Small intestine (tissue), 7 donors: ENCODE measurements at regions not wholly inside any gene's neighbourhood (a gene's known extent, or its start where the extent isn't known, plus 50 kb on each side); places are given as distances from the start of the nearest gene placed in this dataset.

Experiments used
- DNase-seq, 2 donors: peaks; one replicate each; pipeline versions ENCODE4 v3.0.0 to v3.0.0-alpha.2; 2013
- FAIRE-seq: peaks from 2 replicates; lab custom pipeline; 2012; peaks lifted over from hg19 to GRCh38; lab: Jason Lieb, UNC
- H3K27ac ChIP-seq, 3 donors: one replicate each; pipeline ENCODE4 v1.5.1; 2013; ENCODE audit warnings: low read length in 2 of 3, mild to moderate bottlenecking in 2 of 3, control low read depth in 1 of 3, inconsistent platforms in 1 of 3, low read depth in 1 of 3, moderate library complexity in 1 of 3
- H3K27me3 ChIP-seq, 3 donors: one replicate each; pipeline ENCODE4 v1.6.1; 2013; ENCODE audit warnings: low read length in 3 of 3, inconsistent platforms in 1 of 3; ENCODE audit not compliant: control insufficient read depth in 3 of 3, insufficient read depth in 3 of 3
- H3K36me3 ChIP-seq, 3 donors: one replicate each; pipeline ENCODE4 v1.6.1; 2013; ENCODE audit warnings: low read length in 3 of 3, inconsistent platforms in 1 of 3, low read depth in 1 of 3, mild to moderate bottlenecking in 1 of 3, moderate library complexity in 1 of 3; ENCODE audit not compliant: control insufficient read depth in 3 of 3, insufficient read depth in 2 of 3
- H3K4me1 ChIP-seq, 3 donors: one replicate each; pipeline ENCODE4 v1.6.1; 2013; ENCODE audit warnings: low read length in 2 of 3, inconsistent platforms in 1 of 3, low read depth in 1 of 3, mild to moderate bottlenecking in 1 of 3, moderate library complexity in 1 of 3; ENCODE audit not compliant: control insufficient read depth in 3 of 3, insufficient read depth in 2 of 3
- H3K4me3 ChIP-seq, 3 donors: one replicate each; pipeline ENCODE4 v1.5.1; 2013; ENCODE audit warnings: low read length in 3 of 3, control low read depth in 1 of 3, inconsistent platforms in 1 of 3, low read depth in 1 of 3, mild to moderate bottlenecking in 1 of 3, moderate library complexity in 1 of 3
- H3K9me3 ChIP-seq, 2 donors: one replicate each; pipeline ENCODE4 v1.6.1; 2013; ENCODE audit warnings: low read depth in 1 of 2, low read length in 1 of 2; ENCODE audit not compliant: control insufficient read depth in 2 of 2, insufficient read depth in 1 of 2
- WGBS, 3 donors: extraction: QIAGEN DNeasy Blood & Tissue Kit; methylation state at CpG; one replicate each; pipeline ENCODE4 v1.1.7; 2013; 5-methylcytosine and 5-hydroxymethylcytosine counted together
- donor health status: healthy with polysubstance abuse.
- donor health status: control.
- donor health status: control.
- donor health status: Bipolar disorder and iron deficiency.
- donor health status: healthy.

DNA sequence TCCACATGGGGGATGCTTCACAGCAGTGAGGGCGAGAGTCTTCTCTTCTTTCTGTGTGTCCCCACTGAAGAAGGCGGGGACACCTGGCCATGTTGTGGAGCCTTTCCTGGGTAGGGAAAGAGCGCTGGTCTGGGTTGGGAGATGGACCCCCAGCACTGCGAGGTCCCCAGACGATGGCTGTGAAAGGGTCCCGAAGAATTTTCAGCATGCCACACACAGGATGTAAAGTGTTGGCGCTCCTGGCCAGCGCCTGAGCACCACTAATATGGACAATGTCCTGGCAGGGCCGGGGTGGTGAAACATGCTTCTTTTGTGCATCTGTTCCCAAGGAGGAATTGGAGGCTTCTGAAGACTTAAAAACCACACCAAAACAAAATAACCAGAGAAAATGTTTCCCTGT lies 77.2 kb downstream of the GLI2 start:
- FAIRE-seq (no peak), DNase-seq (no peak)
- Histone ChIP-seq H3K27me3 (peaks cover 0 to 6% (median 0%) of the 10 kb centered on the region in 3 donors), H3K4me1 (no peaks in the 10 kb centered on the region), H3K4me3 (no peak overlapping the region), H3K27ac (no peak overlapping the region), H3K9me3 (no peaks in the 10 kb centered on the region), H3K36me3 (peaks cover 0 to 4% (median 0%) of the 10 kb centered on the region in 3 donors)
- WGBS, 3 donors: 79 to 95% (median 87%) methylated on average over 9 of the region's 9 CpGs

DNA sequence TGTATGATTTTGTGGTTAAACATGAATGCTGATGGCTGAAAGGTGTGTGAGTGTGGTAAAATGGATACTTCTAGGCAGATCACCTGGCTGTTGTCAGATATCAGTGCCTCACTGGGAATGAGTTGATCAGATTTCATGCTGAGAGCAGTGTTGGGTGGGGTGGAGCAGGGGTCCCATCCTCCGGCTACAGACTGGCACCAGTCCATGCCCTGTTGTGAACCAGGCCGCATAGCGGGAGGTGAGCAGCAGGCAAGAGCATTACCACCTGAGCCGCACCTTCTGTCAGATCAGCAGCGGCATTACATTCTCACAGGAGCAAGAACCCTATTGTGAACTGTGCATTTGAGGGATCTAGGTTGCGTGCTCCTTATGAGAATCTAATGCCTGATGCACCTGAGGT lies 78.7 kb downstream of the GLI2 start:
- DNase-seq (no peak), FAIRE-seq (no peak)
- H3K36me3 ChIP-seq: peaks cover 0 to 2% (median 0%) of the 10 kb centered on the region in 3 donors
- H3K27ac ChIP-seq: no peak overlapping the region
- WGBS, 3 donors: 79 to 94% (median 92%) methylated on average over 6 of the region's 6 CpGs
- no peaks in the 10 kb centered on the region for H3K9me3 ChIP-seq
- no peaks in the 10 kb centered on the region for H3K4me1 ChIP-seq
- H3K27me3 ChIP-seq: peaks cover 0 to 6% (median 0%) of the 10 kb centered on the region in 3 donors
- no peak overlapping the region for H3K4me3 ChIP-seq

DNA sequence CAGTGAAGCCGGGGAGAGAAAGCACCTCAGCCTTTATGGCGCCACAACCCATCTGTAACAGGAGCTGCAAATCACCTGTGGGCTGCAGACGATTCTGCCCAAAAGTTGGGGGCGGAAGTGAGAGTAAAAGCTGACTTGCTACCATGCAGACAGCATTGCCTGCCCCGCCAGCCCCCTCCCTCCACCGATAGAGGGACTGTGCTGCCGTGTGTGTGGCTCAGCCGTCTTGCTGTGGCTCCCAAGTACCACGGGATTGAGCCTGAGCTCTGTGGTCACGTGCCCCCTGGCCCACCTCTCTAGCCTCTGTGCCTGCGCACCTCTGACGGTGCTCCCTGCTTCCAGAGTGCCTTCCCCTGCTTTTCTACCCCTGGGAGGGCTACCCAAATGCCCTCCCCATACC lies 79.6 kb downstream of the GLI2 start:
- H3K9me3 ChIP-seq: no peaks in the 10 kb centered on the region
- WGBS, 3 donors: 69 to 86% (median 72%) methylated on average over 10 to 12 of the region's 12 CpGs
- H3K36me3 ChIP-seq: peaks cover 0 to 2% (median 0%) of the 10 kb centered on the region in 3 donors
- FAIRE-seq (no peak), DNase-seq (no peak)
- peaks cover 0 to 5% (median 0%) of the 10 kb centered on the region in 3 donors for H3K27me3 ChIP-seq
- H3K4me3 ChIP-seq: no peak overlapping the region
- H3K4me1 ChIP-seq: peaks cover 0 to 9% (median 0%) of the 10 kb centered on the region in 3 donors
- no peak overlapping the region for H3K27ac ChIP-seq

DNA sequence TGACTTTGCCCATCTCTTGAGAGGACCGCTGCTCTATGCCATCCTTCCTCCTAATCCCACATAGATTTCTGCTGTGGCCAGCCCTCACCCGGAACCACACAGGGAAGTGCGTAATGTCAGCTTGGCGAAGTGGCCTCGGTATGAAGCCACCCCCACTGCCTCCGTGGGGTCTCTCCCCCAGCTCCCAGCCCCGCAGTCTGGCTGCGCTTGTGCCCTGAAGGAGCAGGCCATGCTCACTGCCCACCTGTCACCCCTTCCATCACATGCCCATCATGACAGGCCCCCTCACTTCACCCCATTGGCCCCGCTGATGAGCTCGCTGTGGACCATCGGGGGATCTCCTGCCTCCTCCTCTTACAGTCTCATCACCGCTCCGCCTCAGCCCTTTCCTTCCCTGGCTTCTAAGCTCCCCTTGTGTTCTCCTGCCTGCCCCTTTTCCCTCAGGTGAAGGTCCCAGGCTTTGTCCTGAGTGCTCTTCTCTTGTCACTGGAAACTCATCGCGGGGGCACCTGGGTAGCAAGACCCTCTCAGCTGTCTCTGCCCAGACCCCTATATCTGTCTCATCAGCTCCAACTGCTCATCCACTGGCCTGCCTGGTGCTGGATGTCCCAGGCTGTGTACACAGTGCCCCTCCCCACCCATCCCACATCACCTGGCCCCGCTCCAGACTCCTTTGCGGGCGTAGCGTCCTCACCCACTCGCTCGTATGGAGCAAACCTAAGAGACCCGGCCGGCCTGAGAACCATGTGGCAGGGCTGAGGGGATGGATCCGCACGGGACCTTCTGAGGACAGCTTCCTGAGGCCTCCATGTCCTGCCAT lies 81.7 kb downstream of the GLI2 start:
- Histone ChIP-seq H3K36me3 (peaks cover 0 to 2% (median 0%) of the 10 kb centered on the region in 3 donors), H3K4me1 (peaks cover 0 to 13% (median 0%) of the 10 kb centered on the region in 3 donors), H3K4me3 (no peak overlapping the region), H3K27me3 (peaks cover 0 to 9% (median 0%) of the 10 kb centered on the region in 3 donors), H3K27ac (no peak overlapping the region), H3K9me3 (no peaks in the 10 kb centered on the region)
- no peak for DNase-seq
- 87 to 89% (median 88%) methylated on average over 25 of the region's 25 CpGs for WGBS, 3 donors
- no peak for FAIRE-seq

DNA sequence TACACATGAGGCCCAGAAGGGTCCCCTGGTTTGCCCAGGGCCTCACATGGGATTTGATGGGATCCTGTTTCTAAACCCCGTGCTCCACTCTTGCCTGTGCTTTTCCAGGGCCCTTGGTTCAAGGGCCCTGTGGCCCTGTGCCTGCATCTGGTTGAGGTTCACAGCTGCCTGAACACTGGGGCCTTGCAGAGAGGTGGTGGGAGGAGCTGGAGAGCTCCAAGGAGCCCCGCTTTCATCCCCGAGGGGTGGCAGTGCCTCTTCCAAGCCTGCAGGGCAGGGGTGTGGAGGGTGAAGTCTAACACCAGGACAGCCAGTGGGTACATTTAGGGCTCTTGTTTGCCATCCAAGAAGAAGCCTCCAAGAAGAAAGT lies 82.3 kb downstream of the GLI2 start:
- FAIRE-seq (no peak), DNase-seq (no peak)
- no peak overlapping the region for H3K27ac ChIP-seq
- peaks cover 0 to 13% (median 0%) of the 10 kb centered on the region in 3 donors for H3K4me1 ChIP-seq
- H3K27me3 ChIP-seq: peaks cover 0 to 9% (median 0%) of the 10 kb centered on the region in 3 donors
- no peak overlapping the region for H3K4me3 ChIP-seq
- H3K36me3 ChIP-seq: peaks cover 0 to 2% (median 0%) of the 10 kb centered on the region in 3 donors
- no peaks in the 10 kb centered on the region for H3K9me3 ChIP-seq
- WGBS, 3 donors: 82 to 90% (median 82%) methylated on average over 3 of the region's 3 CpGs

DNA sequence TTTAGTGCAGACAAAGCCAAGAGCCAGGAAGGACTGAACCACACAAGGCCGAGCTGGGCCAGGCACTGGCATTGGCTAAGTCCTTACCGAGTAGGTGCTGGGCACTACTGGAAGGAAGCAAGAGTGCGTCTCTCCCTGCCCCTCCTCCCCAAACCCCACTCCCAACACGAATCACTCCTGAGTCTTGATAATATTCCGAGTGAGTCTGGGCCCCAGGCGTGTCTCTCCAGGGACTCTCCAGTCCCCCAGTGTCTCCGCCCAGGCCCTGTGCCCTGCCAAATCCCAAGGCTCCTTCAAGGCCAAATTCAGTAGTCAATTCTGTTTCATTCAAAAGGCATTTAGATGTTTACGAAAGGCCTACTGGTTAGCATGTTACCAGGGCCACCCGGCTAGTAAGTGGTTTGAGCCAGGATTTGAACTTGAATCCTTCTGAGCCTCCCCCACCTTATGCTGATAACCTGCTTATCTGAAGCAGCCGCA lies 82.8 kb downstream of the GLI2 start:
- WGBS, 3 donors: 63 to 70% (median 67%) methylated on average over 10 of the region's 10 CpGs
- Histone ChIP-seq H3K9me3 (no peaks in the 10 kb centered on the region), H3K27me3 (peaks cover 0 to 9% (median 0%) of the 10 kb centered on the region in 3 donors), H3K27ac (peak overlapping the region in 1 of 3 donors; percentile 14), H3K4me3 (no peak overlapping the region), H3K36me3 (peaks cover 0 to under 1% (median 0%) of the 10 kb centered on the region in 3 donors), H3K4me1 (peaks cover 0 to 13% (median 0%) of the 10 kb centered on the region in 3 donors)
- no peak for FAIRE-seq
- DNase-seq: no peak

DNA sequence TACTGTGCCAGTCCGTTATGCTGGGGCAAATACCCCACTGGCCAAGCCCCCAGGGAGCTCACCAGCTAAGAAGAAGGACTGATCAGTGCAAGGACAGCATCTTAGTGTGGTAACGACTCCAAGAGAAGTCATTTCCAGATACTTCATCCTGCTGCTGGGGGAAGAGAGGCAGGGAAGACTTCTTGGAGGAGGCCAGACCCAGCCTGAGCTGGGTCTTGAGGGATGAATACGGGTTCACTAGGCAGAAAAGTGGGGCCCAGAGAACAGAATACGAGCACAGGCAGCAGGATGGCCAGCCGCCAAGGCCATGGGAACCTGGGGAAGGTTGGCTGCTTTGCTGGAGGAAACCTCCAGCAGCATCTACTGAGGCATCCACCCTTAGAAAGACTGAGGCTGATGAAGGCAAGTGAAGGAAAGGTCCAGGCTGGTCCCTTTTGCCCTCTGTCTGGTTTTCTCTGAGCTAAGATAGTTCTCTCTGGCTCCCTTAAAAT lies 84.1 kb downstream of the GLI2 start:
- Histone ChIP-seq H3K27me3 (peaks cover 0 to 9% (median 0%) of the 10 kb centered on the region in 3 donors), H3K9me3 (no peaks in the 10 kb centered on the region), H3K4me1 (peaks cover 0 to 13% (median 0%) of the 10 kb centered on the region in 3 donors), H3K36me3 (no peaks in the 10 kb centered on the region), H3K4me3 (peak overlapping the region in 1 of 3 donors; percentile 5), H3K27ac (peak overlapping the region in 2 of 3 donors; percentile 18 to 38)
- WGBS, 3 donors: 58 to 72% (median 59%) methylated on average over 5 of the region's 5 CpGs
- no peak for FAIRE-seq
- DNase-seq: no peak

DNA sequence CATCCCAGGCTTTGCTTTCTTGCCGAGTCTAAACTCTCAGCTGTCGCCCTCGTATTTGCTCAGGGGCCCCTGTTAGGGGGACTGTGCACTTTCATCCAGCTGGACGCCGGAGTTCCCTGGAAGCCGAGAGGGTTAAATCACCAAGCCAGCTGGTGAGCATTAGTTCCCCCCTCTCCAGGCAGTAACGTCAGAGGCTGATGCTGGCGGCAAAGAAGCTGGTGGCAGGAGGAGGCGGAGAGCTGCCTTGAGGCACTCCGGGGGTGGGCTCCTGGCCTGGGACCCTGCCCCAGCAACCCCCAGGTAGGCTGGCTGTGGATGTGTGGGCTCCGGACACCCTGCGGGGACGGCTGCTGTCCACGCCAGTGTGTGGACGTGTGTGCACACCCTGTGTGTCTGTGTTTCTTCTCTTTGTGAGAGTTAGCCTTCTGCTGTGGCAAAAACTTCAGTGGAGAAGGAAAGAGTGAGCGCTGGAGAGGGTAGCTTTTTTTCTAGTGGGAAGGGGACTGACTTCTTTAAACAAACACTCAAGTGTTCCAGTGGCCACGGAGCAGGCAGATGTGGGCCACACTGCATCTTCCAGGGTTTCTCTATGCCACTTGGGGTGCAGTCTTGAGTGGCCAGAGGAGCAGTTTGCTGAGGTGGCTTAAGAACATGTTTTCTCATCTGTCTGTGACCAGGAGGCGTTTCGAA lies 84.7 kb downstream of the GLI2 start:
- 32 to 47% (median 43%) methylated on average over 19 of the region's 19 CpGs for WGBS, 3 donors
- FAIRE-seq (no peak), DNase-seq (peak in 1 of 2 donors; percentile 57)
- H3K4me3 ChIP-seq: peak overlapping the region in 1 of 3 donors; percentile 8
- H3K9me3 ChIP-seq: no peaks in the 10 kb centered on the region
- peaks cover 0 to 13% (median 0%) of the 10 kb centered on the region in 3 donors for H3K4me1 ChIP-seq
- peak overlapping the region in 2 of 3 donors; percentile 58 to 75 for H3K27ac ChIP-seq
- H3K27me3 ChIP-seq: peaks cover 0 to 9% (median 0%) of the 10 kb centered on the region in 3 donors
- H3K36me3 ChIP-seq: no peaks in the 10 kb centered on the region
